HEK293T (cell line): ENCODE measurements at regions not wholly inside any gene's neighbourhood (a gene's known extent, or its start where the extent isn't known, plus 50 kb on each side); places are given as distances from the start of the nearest gene placed in this dataset.

ENCODE experiments used
- CTCF ChIA-PET: fragments of 350-600 bp; formaldehyde crosslinking; extraction: SDS; loops from one replicate; lab custom pipeline; 2021; ENCODE audit warnings: antibody characterized with exemption, inconsistent platforms; lab: Yijun Ruan, JAX
- POLR2A ChIA-PET: fragments of 350-600 bp; formaldehyde crosslinking; extraction: SDS; loops from one replicate; lab custom pipeline; 2020; ENCODE audit warnings: antibody characterized with exemption, inconsistent platforms; lab: Yijun Ruan, JAX
- DNase-seq: peaks from one replicate; pipeline ENCODE4 v3.0.0; 2012; ENCODE audit warnings: mixed read lengths; ENCODE audit errors: extremely low spot score
- ARNT ChIP-seq: fragments of 450-650 bp; IDR thresholded peaks from 2 replicates; pipeline ENCODE4 v1.6.1; 2017; ENCODE audit warnings: mild to moderate bottlenecking
- BHLHE40 ChIP-seq: fragments of 450-650 bp; IDR thresholded peaks from 2 replicates; pipeline ENCODE4 v1.6.1; 2016; ENCODE audit warnings: mild to moderate bottlenecking, moderate library complexity, borderline replicate concordance
- CTBP1 ChIP-seq: fragments of 450-650 bp; IDR thresholded peaks from 2 replicates; pipeline ENCODE4 v1.6.1; 2016; ENCODE audit warnings: borderline replicate concordance
- ELF4 ChIP-seq: fragments of 450-650 bp; IDR thresholded peaks from 2 replicates; pipeline ENCODE4 v1.6.1; 2017; ENCODE audit warnings: antibody characterized with exemption
- FOXA1 ChIP-seq: fragments of 450-650 bp; IDR thresholded peaks from 2 replicates; pipeline ENCODE4 v1.6.1; 2016; ENCODE audit warnings: mild to moderate bottlenecking
- FOXK2 ChIP-seq: fragments of 450-650 bp; IDR thresholded peaks from 2 replicates; pipeline ENCODE4 v1.6.1; 2016; ENCODE audit warnings: mild to moderate bottlenecking
- FOXM1 ChIP-seq: fragments of 450-650 bp; IDR thresholded peaks from 2 replicates; pipeline ENCODE4 v1.6.1; 2017; ENCODE audit warnings: mild to moderate bottlenecking, borderline replicate concordance
- HDGF ChIP-seq: fragments of 450-650 bp; IDR thresholded peaks from 2 replicates; pipeline ENCODE4 v1.6.1; 2017; ENCODE audit warnings: antibody characterized with exemption, borderline replicate concordance
- L3MBTL2 ChIP-seq: fragments of 450-650 bp; conservative IDR thresholded peaks from 2 replicates; pipeline ENCODE4 v1.6.1; 2016; ENCODE audit warnings: mild to moderate bottlenecking
- LEF1 ChIP-seq: fragments of 450-650 bp; IDR thresholded peaks from 2 replicates; pipeline ENCODE4 v1.6.1; 2017; ENCODE audit warnings: mild to moderate bottlenecking, borderline replicate concordance
- NFRKB ChIP-seq: fragments of 450-650 bp; IDR thresholded peaks from 2 replicates; pipeline ENCODE4 v1.6.1; 2016; ENCODE audit warnings: mild to moderate bottlenecking, moderate library complexity
- SP1 ChIP-seq: fragments of 450-650 bp; IDR thresholded peaks from 2 replicates; pipeline ENCODE4 v1.6.1; 2017
- SUZ12 ChIP-seq: fragments of 450-650 bp; IDR thresholded peaks from 2 replicates; pipeline ENCODE4 v1.6.1; 2016; ENCODE audit warnings: mild to moderate bottlenecking
- TARDBP ChIP-seq: fragments of 450-650 bp; IDR thresholded peaks from 2 replicates; pipeline ENCODE4 v1.6.1; 2016
- ZNF384 ChIP-seq: fragments of 450-650 bp; IDR thresholded peaks from 2 replicates; pipeline ENCODE4 v1.6.1; 2016
- TF ChIP-seq, protein P1 (sequence below): fragments of 450-650 bp; IDR thresholded peaks from 2 replicates; pipeline ENCODE4 v1.6.1; 2016

DNA sequence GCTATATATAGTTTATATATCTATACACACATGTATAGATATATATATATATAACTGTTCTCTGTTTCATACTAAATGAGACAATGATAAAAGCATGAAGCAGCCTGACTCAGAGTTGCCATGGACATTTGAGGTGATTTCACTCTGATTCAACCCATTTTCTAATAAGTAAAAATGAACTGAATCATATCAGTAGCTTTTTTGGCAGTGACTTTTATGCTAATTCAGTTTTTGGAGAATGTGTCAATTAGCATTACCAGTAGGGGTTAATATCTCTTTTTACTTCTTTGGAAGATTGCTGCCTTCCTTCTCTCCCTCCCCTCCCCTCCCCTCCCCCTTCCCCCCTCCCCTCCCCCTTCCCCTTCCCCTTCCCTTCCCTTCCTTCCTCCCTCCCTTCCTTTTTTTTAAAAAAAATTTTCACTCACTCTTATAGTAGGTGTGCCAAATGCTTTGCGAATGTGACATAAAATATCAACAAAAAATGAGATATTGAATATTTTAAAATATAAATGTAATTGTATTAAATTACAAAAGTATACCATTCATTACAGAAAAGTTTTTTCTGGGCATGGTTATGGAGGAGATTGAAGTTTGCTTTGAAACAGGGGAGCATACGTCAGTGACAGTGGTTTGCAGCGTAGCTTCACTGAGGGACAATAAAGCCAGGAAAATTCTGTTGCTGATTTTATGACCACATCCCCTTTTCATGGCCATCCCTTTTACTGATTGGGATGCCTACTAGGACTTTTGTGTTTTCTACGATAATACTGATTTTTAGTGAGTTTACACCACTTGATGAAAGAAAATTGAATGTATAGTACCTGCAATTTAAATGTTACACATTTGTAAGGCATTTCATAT lies 64.0 kb upstream of the KLF6 start:
- TF ChIP-seq NFRKB (no peak), SUZ12 (no peak), FOXA1 (no peak)
- CTCF ChIA-PET: no interaction called here
- POLR2A ChIA-PET: interaction anchor here (5.2 kb wide), 1 partner anchor 65 kb away, joined by 123 read pairs; the partner anchor contains the start of gene KLF6
- no peak for DNase-seq

DNA sequence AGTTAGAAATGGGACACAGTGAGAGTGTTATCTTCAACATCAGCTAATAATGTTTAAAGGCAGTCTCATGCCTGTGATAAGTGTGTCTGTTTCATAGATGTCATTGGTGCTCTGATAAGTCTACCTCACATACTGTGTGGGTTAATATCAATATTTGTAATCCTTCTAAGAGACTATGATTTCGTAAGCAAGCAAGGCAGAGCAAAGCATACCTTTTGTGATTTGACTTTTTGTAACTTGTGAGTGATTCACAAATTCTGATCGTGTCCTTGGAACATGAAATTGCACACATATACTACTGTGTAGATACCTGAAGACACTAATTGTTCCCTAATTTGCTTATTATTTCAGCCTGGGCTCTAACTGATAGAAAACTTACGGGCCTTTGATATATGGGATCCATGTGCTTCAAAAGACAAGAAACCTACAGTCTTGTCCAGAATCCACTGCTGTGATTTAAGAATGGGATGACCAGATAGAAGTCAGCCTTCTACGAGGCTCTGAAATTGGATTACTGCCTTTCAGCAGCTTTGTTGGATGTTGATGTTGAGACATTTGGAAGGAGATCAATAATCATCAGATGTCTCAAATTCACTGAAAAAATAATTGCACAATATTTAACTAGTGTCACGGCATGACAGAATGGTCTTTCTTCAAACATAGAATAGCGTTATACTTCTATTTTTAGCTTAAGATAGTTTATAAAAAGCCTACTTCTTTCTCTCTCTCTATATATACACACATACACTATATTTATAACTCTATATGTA lies 63.2 kb upstream of the KLF6 start:
- TF ChIP-seq ELF4 (no peak), L3MBTL2 (no peak), SP1 (no peak), ZNF384 (no peak), FOXA1 (no peak), FOXM1 (no peak), BHLHE40 (no peak), HDGF (no peak), CTBP1 (no peak), LEF1 (no peak)
- CTCF ChIA-PET: no interaction called here
- no peak for DNase-seq
- POLR2A ChIA-PET: no interaction called here

DNA sequence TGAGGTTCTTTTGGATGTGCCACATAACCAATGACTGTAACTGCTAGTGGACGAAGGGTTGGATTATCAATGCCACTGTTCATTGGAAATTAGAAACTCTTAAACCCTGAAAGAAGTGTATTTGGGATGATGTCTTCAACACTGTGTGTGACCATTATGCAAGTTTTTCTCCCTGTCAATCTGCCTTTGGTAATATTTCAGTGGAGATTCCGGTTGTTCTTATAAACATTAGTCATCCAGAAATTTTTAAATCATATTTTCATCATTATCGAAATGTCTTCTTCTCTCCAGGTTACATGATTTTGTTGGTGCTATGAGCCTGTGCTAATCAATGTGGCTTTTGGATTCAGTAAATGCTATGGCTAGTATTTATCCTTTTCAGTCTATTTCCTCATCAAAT lies 61.7 kb upstream of the KLF6 start:
- DNase-seq: no peak
- no peak for TF ChIP-seq HDGF
- TF ChIP-seq ELF4: no peak
- no peak for TF ChIP-seq ARNT
- no peak for TF ChIP-seq FOXM1
- no peak for TF ChIP-seq NFRKB
- TF ChIP-seq SUZ12: no peak
- TF ChIP-seq, protein P1, sequence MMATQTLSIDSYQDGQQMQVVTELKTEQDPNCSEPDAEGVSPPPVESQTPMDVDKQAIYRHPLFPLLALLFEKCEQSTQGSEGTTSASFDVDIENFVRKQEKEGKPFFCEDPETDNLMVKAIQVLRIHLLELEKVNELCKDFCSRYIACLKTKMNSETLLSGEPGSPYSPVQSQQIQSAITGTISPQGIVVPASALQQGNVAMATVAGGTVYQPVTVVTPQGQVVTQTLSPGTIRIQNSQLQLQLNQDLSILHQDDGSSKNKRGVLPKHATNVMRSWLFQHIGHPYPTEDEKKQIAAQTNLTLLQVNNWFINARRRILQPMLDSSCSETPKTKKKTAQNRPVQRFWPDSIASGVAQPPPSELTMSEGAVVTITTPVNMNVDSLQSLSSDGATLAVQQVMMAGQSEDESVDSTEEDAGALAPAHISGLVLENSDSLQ: no peak
- TF ChIP-seq BHLHE40: no peak
- CTCF ChIA-PET: no interaction called here
- POLR2A ChIA-PET: interaction anchor here (1.4 kb wide), 1 partner anchor 61 kb away, joined by 3 read pairs; no protein-coding TSS in a partner anchor

DNA sequence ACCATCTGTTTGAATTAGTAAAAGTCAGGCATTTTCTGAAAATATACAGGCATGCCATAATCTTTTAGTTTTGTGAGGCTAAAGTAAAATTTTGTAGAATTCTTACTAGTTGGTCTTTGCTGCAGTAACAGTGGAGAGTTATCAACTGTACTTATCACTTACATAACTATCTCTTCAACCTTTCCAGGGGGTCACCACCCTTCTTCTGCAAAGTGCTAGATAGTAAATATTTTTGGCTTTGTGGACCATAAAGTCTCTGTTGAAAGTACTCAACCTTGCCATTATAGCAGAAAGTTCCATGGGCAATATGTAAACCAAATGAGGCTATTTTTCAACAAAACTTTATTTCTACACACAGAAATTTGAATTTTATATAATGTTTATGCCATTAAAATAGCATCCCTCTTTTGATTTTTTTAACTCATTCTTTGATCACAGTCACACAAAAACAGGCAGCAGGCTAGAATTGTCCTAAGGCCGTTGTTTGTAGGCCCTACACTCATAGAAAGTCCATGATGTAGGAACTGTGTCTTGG lies 59.5 kb upstream of the KLF6 start:
- no peak for DNase-seq
- TF ChIP-seq BHLHE40: no peak
- no peak for TF ChIP-seq SUZ12
- no peak for TF ChIP-seq CTBP1
- TF ChIP-seq ELF4: no peak
- TF ChIP-seq, protein P1: no peak
- TF ChIP-seq LEF1: no peak
- no peak for TF ChIP-seq TARDBP
- TF ChIP-seq FOXM1: no peak
- TF ChIP-seq ZNF384: no peak
- no peak for TF ChIP-seq FOXK2
- no peak for TF ChIP-seq SP1
- no peak for TF ChIP-seq HDGF
- ChIA-PET CTCF (no interaction called here), POLR2A (no interaction called here)

DNA sequence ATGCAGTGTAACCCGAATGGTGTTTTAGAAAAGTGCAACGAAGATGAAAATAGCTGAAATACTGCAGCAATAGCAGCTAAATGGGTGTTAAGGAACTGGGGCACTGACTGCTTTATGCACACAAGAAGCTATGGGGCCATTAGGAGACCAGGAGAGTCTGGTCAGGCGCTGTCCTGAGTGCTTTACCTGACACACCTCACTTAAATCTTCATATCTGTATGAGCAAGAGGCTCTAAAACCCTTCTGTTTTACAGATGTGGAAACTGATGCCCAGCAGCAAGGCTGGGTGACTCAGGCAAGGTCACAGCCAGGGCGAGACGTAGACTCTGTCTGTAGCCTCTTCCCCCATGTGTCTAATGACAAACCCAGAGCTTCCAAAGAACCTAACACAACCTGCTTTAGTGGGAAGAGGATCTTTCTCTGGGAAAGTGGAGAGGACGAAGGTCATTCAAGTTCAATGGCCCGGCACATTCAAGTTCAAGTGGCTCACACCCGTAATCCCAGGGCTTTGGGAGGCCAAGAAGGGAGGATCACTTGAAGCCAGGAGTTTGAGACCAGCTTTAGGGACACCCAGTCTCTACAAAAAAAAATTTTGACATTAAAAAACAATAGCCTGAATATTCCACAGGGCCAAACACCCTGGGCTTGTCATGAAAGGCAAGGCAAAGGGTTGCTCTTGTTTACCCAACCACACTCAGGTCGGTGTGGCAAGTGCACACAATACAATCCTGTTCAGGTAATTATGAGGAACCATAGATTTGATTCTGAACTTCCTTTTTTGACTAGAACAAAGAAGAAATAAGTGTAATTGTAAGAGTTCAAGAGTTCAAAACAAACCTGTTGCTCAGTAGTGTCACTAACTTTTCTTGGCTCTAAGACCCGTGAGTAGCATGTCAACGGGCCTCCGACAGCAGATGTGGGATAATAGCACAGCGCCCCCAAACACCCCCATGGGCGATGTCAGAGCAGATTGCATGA lies 53.7 kb upstream of the KLF6 start:
- TF ChIP-seq ELF4: no peak
- TF ChIP-seq L3MBTL2: no peak
- no peak for TF ChIP-seq ZNF384
- TF ChIP-seq NFRKB: no peak
- TF ChIP-seq FOXA1: no peak
- TF ChIP-seq CTBP1: no peak
- no peak for TF ChIP-seq SUZ12
- TF ChIP-seq FOXK2: no peak
- no peak for TF ChIP-seq ARNT
- ChIA-PET CTCF (no interaction called here), POLR2A (interaction anchor here (1.4 kb wide), 1 partner anchor 53 kb away, joined by 4 read pairs; the partner anchor contains the start of gene KLF6)
- no peak for DNase-seq
